ENCODE measurements at regions not wholly inside any gene's neighbourhood (a gene's known extent, or its start where the extent isn't known, plus 50 kb on each side); places are given as distances from the start of the nearest gene placed in this dataset.

GRCh38 chr10:78870458-78870857 is 198.3 kb upstream of the ZMIZ1 start:
- DNase-seq = no peak

- no peak for DNase-seq
Observed at GRCh38 chr10:78871796-78872195, 197.0 kb upstream of the ZMIZ1 start.

- no peak for DNase-seq
Observed at GRCh38 chr10:78873413-78873812, 195.4 kb upstream of the ZMIZ1 start.

GRCh38 chr10:78875331-78875877 is 193.4 kb upstream of the ZMIZ1 start:
- DNase-seq = no peak

- DNase-seq = no peak
Observed at GRCh38 chr10:78875932-78876331, 192.8 kb upstream of the ZMIZ1 start.

- DNase-seq = no peak
Observed at GRCh38 chr10:78876449-78876848, 192.3 kb upstream of the ZMIZ1 start.

- DNase-seq = no peak
Observed at GRCh38 chr10:78879621-78880020, 189.1 kb upstream of the ZMIZ1 start.

- DNase-seq = no peak
Observed at GRCh38 chr10:78886129-78886528, 182.6 kb upstream of the ZMIZ1 start.

GRCh38 chr10:78889536-78890063 is 179.2 kb upstream of the ZMIZ1 start:
- DNase-seq = no peak

GRCh38 chr10:78890506-78890905 is 178.3 kb upstream of the ZMIZ1 start:
- no peak for DNase-seq

- no peak for DNase-seq
Observed at GRCh38 chr10:78891741-78892140, 177.0 kb upstream of the ZMIZ1 start.

- DNase-seq = no peak
Observed at GRCh38 chr10:78892338-78893176, 176.2 kb upstream of the ZMIZ1 start.

- DNase-seq = no peak
Observed at GRCh38 chr10:78893217-78893616, 175.5 kb upstream of the ZMIZ1 start.

GRCh38 chr10:78894089-78894840 is 174.5 kb upstream of the ZMIZ1 start:
- no peak for DNase-seq

GRCh38 chr10:78894841-78895195 is 173.9 kb upstream of the ZMIZ1 start:
- DNase-seq = no peak

- no peak for DNase-seq
Observed at GRCh38 chr10:78895469-78895868, 173.3 kb upstream of the ZMIZ1 start.

- DNase-seq = no peak
Observed at GRCh38 chr10:78896159-78896928, 172.4 kb upstream of the ZMIZ1 start.

- no peak for DNase-seq
Observed at GRCh38 chr10:78898341-78899097, 170.2 kb upstream of the ZMIZ1 start.

GRCh38 chr10:78899098-78899754 is 169.5 kb upstream of the ZMIZ1 start:
- DNase-seq = no peak

- DNase-seq = no peak
Observed at GRCh38 chr10:78899996-78900714, 168.6 kb upstream of the ZMIZ1 start.
